ENCODE measurements at regions not wholly inside any gene's neighbourhood (a gene's known extent, or its start where the extent isn't known, plus 50 kb on each side); places are given as distances from the start of the nearest gene placed in this dataset.

GRCh38 chr12:107349008-107349747 is 255.8 kb upstream of the CRY1 start:
- TF ChIP-seq POLR2A (IDR thresholded peaks at IDR 0.05) (no peak), POLR2AphosphoS5 (IDR thresholded peaks at IDR 0.05) (peak; percentile 90)
- WGBS: 12% methylated on average over 5 of the region's 5 CpGs
- H3K27ac ChIP-seq: peak overlapping the region; percentile 47 to 68

GRCh38 chr12:107349839-107350238 is 256.5 kb upstream of the CRY1 start:
- no peak for TF ChIP-seq POLR2AphosphoS5 (IDR thresholded peaks at IDR 0.05)
- no peaks in the 10 kb centered on the region for H3K36me3 ChIP-seq
- no peaks in the 10 kb centered on the region for H3K9me3 ChIP-seq
- H3K27ac ChIP-seq: no peak overlapping the region
- WGBS: 66% methylated on average over 2 of the region's 2 CpGs
- H3K4me1 ChIP-seq (replicated peaks): no peaks in the 10 kb centered on the region
- no peaks in the 10 kb centered on the region for H3K27me3 ChIP-seq (replicated peaks; ENCODE audit: insufficient read depth)
- no peak overlapping the region for H3K4me3 ChIP-seq
- no peak for DNase-seq (ENCODE audit: low spot score)
- intact Hi-C loops (cut with DNase I): no loop called here

More at GRCh38 chr12:107349008-107349747, 255.8 kb upstream of the CRY1 start:
- DNase-seq (ENCODE audit: low spot score): peak; percentile 90
- Histone ChIP-seq H3K9me3 (no peaks in the 10 kb centered on the region), H3K4me1 (replicated peaks) (no peaks in the 10 kb centered on the region), H3K36me3 (no peaks in the 10 kb centered on the region), H3K27me3 (replicated peaks; ENCODE audit: insufficient read depth) (no peaks in the 10 kb centered on the region), H3K4me3 (no peak overlapping the region)
- intact Hi-C loops (cut with DNase I): no loop called here

- WGBS: 88% methylated on average over 3 of the region's 3 CpGs
- Histone ChIP-seq H3K27me3 (replicated peaks; ENCODE audit: insufficient read depth) (no peaks in the 10 kb centered on the region), H3K4me1 (replicated peaks) (no peaks in the 10 kb centered on the region), H3K36me3 (no peaks in the 10 kb centered on the region), H3K4me3 (no peak overlapping the region), H3K27ac (no peak overlapping the region), H3K9me3 (no peaks in the 10 kb centered on the region)
- intact Hi-C loops (cut with DNase I): no loop called here
- DNase-seq (ENCODE audit: low spot score): no peak
- TF ChIP-seq CTCF (IDR thresholded peaks at IDR 0.05): no peak
- no peak for TF ChIP-seq POLR2A (IDR thresholded peaks at IDR 0.05)
- no peak for TF ChIP-seq POLR2AphosphoS5 (IDR thresholded peaks at IDR 0.05)
These were observed 257.8 kb upstream of the CRY1 start for GRCh38 chr12:107351109-107351508.

GRCh38 chr12:107351713-107352112 is 258.4 kb upstream of the CRY1 start:
- H3K4me3 ChIP-seq: no peak overlapping the region
- DNase-seq (ENCODE audit: low spot score): no peak
- no peak overlapping the region for H3K27ac ChIP-seq
- no peaks in the 10 kb centered on the region for H3K9me3 ChIP-seq
- no peak for TF ChIP-seq POLR2AphosphoS5 (IDR thresholded peaks at IDR 0.05)
- TF ChIP-seq CTCF (IDR thresholded peaks at IDR 0.05): no peak
- TF ChIP-seq POLR2A (IDR thresholded peaks at IDR 0.05): no peak
- no peaks in the 10 kb centered on the region for H3K36me3 ChIP-seq
- intact Hi-C loops (cut with DNase I): no loop called here
- H3K4me1 ChIP-seq (replicated peaks): no peaks in the 10 kb centered on the region
- H3K27me3 ChIP-seq (replicated peaks; ENCODE audit: insufficient read depth): no peaks in the 10 kb centered on the region

- Histone ChIP-seq H3K27ac (no peak overlapping the region), H3K4me3 (no peak overlapping the region), H3K4me1 (replicated peaks) (no peaks in the 10 kb centered on the region), H3K27me3 (replicated peaks; ENCODE audit: insufficient read depth) (no peaks in the 10 kb centered on the region), H3K9me3 (no peaks in the 10 kb centered on the region), H3K36me3 (no peaks in the 10 kb centered on the region)
- intact Hi-C loops (cut with DNase I): no loop called here
- 92% methylated on average over 2 of the region's 2 CpGs for WGBS
- no peak for DNase-seq (ENCODE audit: low spot score)
- TF ChIP-seq CTCF (IDR thresholded peaks at IDR 0.05): no peak
These were observed 259.2 kb upstream of the CRY1 start for GRCh38 chr12:107352347-107353081.

- Histone ChIP-seq H3K4me3 (no peak overlapping the region), H3K36me3 (no peaks in the 10 kb centered on the region), H3K9me3 (no peaks in the 10 kb centered on the region), H3K27me3 (replicated peaks; ENCODE audit: insufficient read depth) (no peaks in the 10 kb centered on the region), H3K4me1 (replicated peaks) (no peaks in the 10 kb centered on the region), H3K27ac (no peak overlapping the region)
- 100% methylated on average over 2 of the region's 2 CpGs for WGBS
- no peak for DNase-seq (ENCODE audit: low spot score)
- intact Hi-C loops (cut with DNase I): no loop called here
- TF ChIP-seq CTCF (IDR thresholded peaks at IDR 0.05): no peak
- TF ChIP-seq POLR2AphosphoS5 (IDR thresholded peaks at IDR 0.05): no peak
- TF ChIP-seq POLR2A (IDR thresholded peaks at IDR 0.05): no peak
These were observed 260.0 kb upstream of the CRY1 start for GRCh38 chr12:107353312-107353711.
